NOMO-1 treated with DMSO at 0.1 percent for 48 hours (cell line): ENCODE measurements at regions not wholly inside any gene's neighbourhood (a gene's known extent, or its start where the extent isn't known, plus 50 kb on each side); places are given as distances from the start of the nearest gene placed in this dataset.

Experiments
- DNase-seq: peaks from one replicate; lab custom pipeline; 2025; ENCODE audit not compliant: unreplicated experiment; lab: John Stamatoyannopoulos, UW

GRCh38 chr15:62946940-62947339, 95.6 kb upstream of the TPM1 start:
- no peak for DNase-seq

GRCh38 chr15:62950462-62950931, 92.0 kb upstream of the TPM1 start:
- DNase-seq = no peak

GRCh38 chr15:62951481-62951880, 91.1 kb upstream of the TPM1 start:
- DNase-seq = no peak

GRCh38 chr15:62953021-62953420, 89.5 kb upstream of the TPM1 start:
- DNase-seq = no peak

- no peak for DNase-seq
Observed at GRCh38 chr15:62953496-62954045, 89.0 kb upstream of the TPM1 start.

- DNase-seq = no peak
Observed at GRCh38 chr15:62957130-62957529, 85.4 kb upstream of the TPM1 start.

GRCh38 chr15:62958528-62959363, 83.8 kb upstream of the TPM1 start:
- DNase-seq = no peak

- DNase-seq = no peak
Observed at GRCh38 chr15:62961134-62961533, 81.4 kb upstream of the TPM1 start.

- DNase-seq = no peak
Observed at GRCh38 chr15:62962101-62962995, 80.2 kb upstream of the TPM1 start.

GRCh38 chr15:62964251-62964650, 78.3 kb upstream of the TPM1 start:
- no peak for DNase-seq

GRCh38 chr15:62966294-62967078, 76.1 kb upstream of the TPM1 start:
- DNase-seq = no peak

- DNase-seq = no peak
Observed at GRCh38 chr15:62968699-62969098, 73.8 kb upstream of the TPM1 start.

- DNase-seq = peak; percentile 1
Observed at GRCh38 chr15:62969442-62970089, 73.0 kb upstream of the TPM1 start.

- DNase-seq = no peak
Observed at GRCh38 chr15:62972814-62973213, 69.7 kb upstream of the TPM1 start.

GRCh38 chr15:62975515-62975914, 67.0 kb upstream of the TPM1 start:
- no peak for DNase-seq

- no peak for DNase-seq
Observed at GRCh38 chr15:62976301-62976881, 66.2 kb upstream of the TPM1 start.

GRCh38 chr15:62977952-62978811, 64.4 kb upstream of the TPM1 start:
- no peak for DNase-seq

- no peak for DNase-seq
Observed at GRCh38 chr15:62979252-62979651, 63.3 kb upstream of the TPM1 start.

- no peak for DNase-seq
Observed at GRCh38 chr15:62981071-62981470, 61.5 kb upstream of the TPM1 start.
